Thyroid gland (tissue), 4 donors: ENCODE measurements at regions not wholly inside any gene's neighbourhood (a gene's known extent, or its start where the extent isn't known, plus 50 kb on each side); places are given as distances from the start of the nearest gene placed in this dataset.

Experiments used
- DNase-seq, 2 donors: peaks; one replicate each; pipeline ENCODE4 v3.0.0-alpha.2; 2019
- H3K27ac ChIP-seq, 3 donors: fragments of 200-600 bp; sonication (generic); 1 replicate in 2 of 3; 2 replicates in 1 of 3; pipeline ENCODE4 v1.5.1; 2016 to 2019; ENCODE audit warnings: mild to moderate bottlenecking in 1 of 3, moderate library complexity in 1 of 3
- H3K27me3 ChIP-seq: fragments of 200-600 bp; sonication (generic); one replicate; pipeline ENCODE4 v1.5.1; 2019
- H3K36me3 ChIP-seq, 2 donors: fragments of 200-600 bp; sonication (generic); one replicate each; pipeline ENCODE4 v1.5.1; 2016 to 2019
- H3K4me1 ChIP-seq, 2 donors: fragments of 200-600 bp; sonication (generic); one replicate each; pipeline ENCODE4 v1.5.1; 2017 to 2019
- H3K4me3 ChIP-seq, 3 donors: fragments of 200-600 bp; sonication (generic); replicated peaks in 1 of 3; 1 replicate in 2 of 3; 2 replicates in 1 of 3; pipeline ENCODE4 v1.5.1; 2016; ENCODE audit warnings: mild to moderate bottlenecking in 1 of 3
- H3K9me3 ChIP-seq: fragments of 200-600 bp; sonication (generic); one replicate; pipeline ENCODE4 v1.5.1; 2017
- POLR2A ChIP-seq, 2 donors: fragments of 450-650 bp; IDR thresholded peaks; one replicate each; pipeline ENCODE4 v1.6.1; 2017; ENCODE audit warnings: antibody characterized with exemption in 2 of 2, mild to moderate bottlenecking in 2 of 2, moderate library complexity in 1 of 2
- WGBS, 2 donors: methylation state at CpG; one replicate each; pipeline ENCODE4 v1.1.5; 2017; 5-methylcytosine and 5-hydroxymethylcytosine counted together
- intact Hi-C: fragments of 100-400 bp; cut with DNase I; formaldehyde crosslinking; loops from one replicate; pipeline ENCODE4 v1.15.1; 2023
- TF ChIP-seq, protein P1 (sequence below), 6 experiments: fragments of 200-600 bp in 3 of 6; fragments of 450-650 bp in 3 of 6; sonication (generic) in 3 of 6; IDR thresholded peaks; one replicate each; pipeline ENCODE4 v1.5.1; 2016 to 2019; ENCODE audit warnings: antibody characterized with exemption in 6 of 6, mild to moderate bottlenecking in 2 of 6, inconsistent platforms in 1 of 6, moderate library complexity in 1 of 6

GRCh38 chr6:14933183-14933544 lies 312.7 kb upstream of the JARID2 start:
- Histone ChIP-seq H3K27me3 (no peaks in the 10 kb centered on the region), H3K4me1 (no peaks in the 10 kb centered on the region), H3K4me3 (no peak overlapping the region), H3K9me3 (no peaks in the 10 kb centered on the region), H3K36me3 (no peaks in the 10 kb centered on the region), H3K27ac (no peak overlapping the region)
- WGBS, 2 donors = 78 to 80% methylated on average over 4 of the region's 4 CpGs
- DNase-seq = no peak
- intact Hi-C loops = no loop called here
- no peak for TF ChIP-seq POLR2A (IDR thresholded peaks at IDR 0.05)
- TF ChIP-seq, protein P1, sequence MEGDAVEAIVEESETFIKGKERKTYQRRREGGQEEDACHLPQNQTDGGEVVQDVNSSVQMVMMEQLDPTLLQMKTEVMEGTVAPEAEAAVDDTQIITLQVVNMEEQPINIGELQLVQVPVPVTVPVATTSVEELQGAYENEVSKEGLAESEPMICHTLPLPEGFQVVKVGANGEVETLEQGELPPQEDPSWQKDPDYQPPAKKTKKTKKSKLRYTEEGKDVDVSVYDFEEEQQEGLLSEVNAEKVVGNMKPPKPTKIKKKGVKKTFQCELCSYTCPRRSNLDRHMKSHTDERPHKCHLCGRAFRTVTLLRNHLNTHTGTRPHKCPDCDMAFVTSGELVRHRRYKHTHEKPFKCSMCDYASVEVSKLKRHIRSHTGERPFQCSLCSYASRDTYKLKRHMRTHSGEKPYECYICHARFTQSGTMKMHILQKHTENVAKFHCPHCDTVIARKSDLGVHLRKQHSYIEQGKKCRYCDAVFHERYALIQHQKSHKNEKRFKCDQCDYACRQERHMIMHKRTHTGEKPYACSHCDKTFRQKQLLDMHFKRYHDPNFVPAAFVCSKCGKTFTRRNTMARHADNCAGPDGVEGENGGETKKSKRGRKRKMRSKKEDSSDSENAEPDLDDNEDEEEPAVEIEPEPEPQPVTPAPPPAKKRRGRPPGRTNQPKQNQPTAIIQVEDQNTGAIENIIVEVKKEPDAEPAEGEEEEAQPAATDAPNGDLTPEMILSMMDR (IDR thresholded peaks at IDR 0.05) = no peak

GRCh38 chr6:14934013-14934412 lies 311.9 kb upstream of the JARID2 start:
- no peak overlapping the region for H3K27ac ChIP-seq
- intact Hi-C loops = no loop called here
- 100% methylated on average over 1 of the region's 1 CpG for WGBS, 2 donors

DNA sequence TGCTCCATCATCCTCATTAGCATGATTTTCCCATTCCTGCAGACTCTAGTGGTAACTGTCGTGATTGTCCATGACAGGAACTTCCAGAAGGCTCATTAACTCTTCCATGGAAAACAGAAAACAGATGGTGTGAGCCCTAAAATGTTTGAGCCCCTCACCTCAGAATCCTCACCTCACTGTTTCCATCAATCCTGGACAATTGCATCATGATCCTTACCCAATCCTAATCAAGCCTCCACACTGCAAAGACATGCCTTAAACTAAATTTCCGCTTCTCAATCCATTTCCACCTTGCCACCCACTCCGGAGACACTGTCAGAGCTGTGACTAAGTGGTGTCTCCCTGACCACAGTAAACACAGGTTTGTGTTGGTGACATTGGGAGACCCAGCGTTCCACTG lies 311.0 kb upstream of the JARID2 start:
- no peak for DNase-seq
- 63 to 77% methylated on average over 4 of the region's 4 CpGs for WGBS, 2 donors
- no peaks in the 10 kb centered on the region for H3K27me3 ChIP-seq

More at GRCh38 chr6:14934013-14934412, 311.9 kb upstream of the JARID2 start:
- no peak for TF ChIP-seq POLR2A (IDR thresholded peaks at IDR 0.05)
- TF ChIP-seq, protein P1 (IDR thresholded peaks at IDR 0.05) = no peak
- H3K4me1 ChIP-seq = no peaks in the 10 kb centered on the region
- no peak overlapping the region for H3K4me3 ChIP-seq
- H3K36me3 ChIP-seq = no peaks in the 10 kb centered on the region
- no peaks in the 10 kb centered on the region for H3K27me3 ChIP-seq
- no peak for DNase-seq
- H3K9me3 ChIP-seq = no peaks in the 10 kb centered on the region

GRCh38 chr6:14936861-14937260 lies 309.0 kb upstream of the JARID2 start:
- intact Hi-C loops = no loop called here
- H3K4me3 ChIP-seq = no peak overlapping the region
- no peaks in the 10 kb centered on the region for H3K36me3 ChIP-seq
- no peak for TF ChIP-seq POLR2A (IDR thresholded peaks at IDR 0.05)
- TF ChIP-seq, protein P1 (IDR thresholded peaks at IDR 0.05) = no peak
- no peak for DNase-seq
- no peaks in the 10 kb centered on the region for H3K4me1 ChIP-seq
- WGBS, 2 donors = 90 to 96% methylated on average over 2 of the region's 2 CpGs
- no peaks in the 10 kb centered on the region for H3K9me3 ChIP-seq
- H3K27me3 ChIP-seq = no peaks in the 10 kb centered on the region
- H3K27ac ChIP-seq = no peak overlapping the region

More for the DNA sequence above, 311.0 kb upstream of the JARID2 start:
- intact Hi-C loops = no loop called here
- Histone ChIP-seq H3K36me3 (no peaks in the 10 kb centered on the region), H3K9me3 (no peaks in the 10 kb centered on the region), H3K4me3 (no peak overlapping the region), H3K4me1 (no peaks in the 10 kb centered on the region), H3K27ac (no peak overlapping the region)
- TF ChIP-seq POLR2A (IDR thresholded peaks at IDR 0.05) = no peak
- TF ChIP-seq, protein P1 (IDR thresholded peaks at IDR 0.05) = no peak

DNA sequence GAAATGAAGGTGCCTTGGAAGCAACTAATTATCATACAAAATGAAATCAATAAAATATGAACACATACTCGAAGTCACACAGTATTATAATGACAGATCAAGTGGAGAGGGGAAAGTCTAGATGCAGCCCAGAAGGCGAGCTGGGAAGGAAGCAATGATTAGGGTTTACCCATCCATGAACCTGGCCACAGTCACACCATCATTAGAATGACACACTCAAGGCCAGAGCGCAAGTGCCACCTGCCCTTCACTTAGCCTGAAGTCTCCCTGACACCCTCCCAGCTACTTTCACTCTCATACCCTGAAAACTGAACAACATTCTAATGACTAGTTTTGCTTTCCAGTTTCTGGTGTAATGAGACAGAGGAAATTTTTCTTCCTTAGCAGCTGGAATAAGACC lies 302.8 kb upstream of the JARID2 start:
- Histone ChIP-seq H3K4me3 (no peak overlapping the region), H3K27ac (no peak overlapping the region), H3K9me3 (no peaks in the 10 kb centered on the region), H3K4me1 (no peaks in the 10 kb centered on the region), H3K36me3 (no peaks in the 10 kb centered on the region), H3K27me3 (no peaks in the 10 kb centered on the region)
- 90% methylated on average over 3 of the region's 3 CpGs for WGBS, 2 donors
- DNase-seq = no peak
- intact Hi-C loops = no loop called here
- no peak for TF ChIP-seq POLR2A (IDR thresholded peaks at IDR 0.05)

DNA sequence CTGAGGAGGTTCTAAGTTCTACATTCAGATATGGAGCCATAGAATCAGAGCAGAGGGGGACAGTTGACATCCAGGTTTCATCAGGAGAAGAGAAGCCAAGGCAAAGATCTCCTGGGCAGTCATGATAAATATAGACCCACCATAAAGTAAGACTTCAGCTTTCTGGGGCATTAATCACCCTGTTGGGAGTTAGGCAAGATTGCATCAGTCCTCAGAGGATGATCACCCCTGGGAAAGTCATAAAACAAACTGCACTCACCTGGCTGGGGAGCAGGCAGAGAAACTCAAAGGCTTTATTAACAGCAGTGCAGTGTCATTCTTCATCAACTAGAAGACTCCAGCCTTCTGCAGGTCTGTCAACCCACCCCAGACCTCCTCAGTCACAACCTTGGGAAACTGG lies 301.3 kb upstream of the JARID2 start:
- no peaks in the 10 kb centered on the region for H3K36me3 ChIP-seq
- no peaks in the 10 kb centered on the region for H3K9me3 ChIP-seq
- H3K27ac ChIP-seq = no peak overlapping the region
- TF ChIP-seq, protein P1 (IDR thresholded peaks at IDR 0.05) = no peak
- TF ChIP-seq POLR2A (IDR thresholded peaks at IDR 0.05) = no peak
- H3K27me3 ChIP-seq = no peaks in the 10 kb centered on the region
- H3K4me1 ChIP-seq = no peaks in the 10 kb centered on the region
- intact Hi-C loops = no loop called here
- H3K4me3 ChIP-seq = no peak overlapping the region
- no peak for DNase-seq
